ENCODE measurements at regions not wholly inside any gene's neighbourhood (a gene's known extent, or its start where the extent isn't known, plus 50 kb on each side); places are given as distances from the start of the nearest gene placed in this dataset.

DNA sequence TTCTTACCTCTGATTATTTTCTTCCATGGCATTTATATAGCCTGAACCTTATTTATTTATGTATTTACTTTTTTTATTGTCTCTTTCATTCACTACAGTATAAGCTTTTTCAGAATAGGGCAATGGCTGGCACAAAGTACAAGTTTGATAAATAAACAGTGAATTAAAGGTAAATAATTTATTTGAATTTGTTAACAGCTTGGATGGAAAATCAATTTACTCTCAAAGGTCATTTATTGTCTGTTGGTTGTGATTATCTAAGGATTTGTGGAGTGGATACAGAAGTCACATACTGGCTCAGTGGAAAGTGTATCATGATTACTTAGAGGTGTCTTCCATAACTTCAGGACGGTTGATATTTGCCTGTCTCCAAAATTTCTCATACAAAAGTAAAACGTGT lies 2472.9 kb downstream of the PCDH7 start:
- TF ChIP-seq, protein P1, sequence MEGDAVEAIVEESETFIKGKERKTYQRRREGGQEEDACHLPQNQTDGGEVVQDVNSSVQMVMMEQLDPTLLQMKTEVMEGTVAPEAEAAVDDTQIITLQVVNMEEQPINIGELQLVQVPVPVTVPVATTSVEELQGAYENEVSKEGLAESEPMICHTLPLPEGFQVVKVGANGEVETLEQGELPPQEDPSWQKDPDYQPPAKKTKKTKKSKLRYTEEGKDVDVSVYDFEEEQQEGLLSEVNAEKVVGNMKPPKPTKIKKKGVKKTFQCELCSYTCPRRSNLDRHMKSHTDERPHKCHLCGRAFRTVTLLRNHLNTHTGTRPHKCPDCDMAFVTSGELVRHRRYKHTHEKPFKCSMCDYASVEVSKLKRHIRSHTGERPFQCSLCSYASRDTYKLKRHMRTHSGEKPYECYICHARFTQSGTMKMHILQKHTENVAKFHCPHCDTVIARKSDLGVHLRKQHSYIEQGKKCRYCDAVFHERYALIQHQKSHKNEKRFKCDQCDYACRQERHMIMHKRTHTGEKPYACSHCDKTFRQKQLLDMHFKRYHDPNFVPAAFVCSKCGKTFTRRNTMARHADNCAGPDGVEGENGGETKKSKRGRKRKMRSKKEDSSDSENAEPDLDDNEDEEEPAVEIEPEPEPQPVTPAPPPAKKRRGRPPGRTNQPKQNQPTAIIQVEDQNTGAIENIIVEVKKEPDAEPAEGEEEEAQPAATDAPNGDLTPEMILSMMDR (IDR thresholded peaks at IDR 0.05; ENCODE audit: low read length): no peak
- no peak for TF ChIP-seq EZH2 (IDR thresholded peaks at IDR 0.05; ENCODE audit: borderline replicate concordance, low read length)

Measured in OCI-LY1 (cell line).